Raji (cell line): ENCODE measurements at regions not wholly inside any gene's neighbourhood (a gene's known extent, or its start where the extent isn't known, plus 50 kb on each side); places are given as distances from the start of the nearest gene placed in this dataset.

Experiments
- POLR2A ChIP-seq: IDR thresholded peaks from 2 replicates; pipeline ENCODE4 v1.6.1; 2011; ENCODE audit warnings: low read depth, low read length, control low read depth; ENCODE audit not compliant: insufficient read depth

DNA sequence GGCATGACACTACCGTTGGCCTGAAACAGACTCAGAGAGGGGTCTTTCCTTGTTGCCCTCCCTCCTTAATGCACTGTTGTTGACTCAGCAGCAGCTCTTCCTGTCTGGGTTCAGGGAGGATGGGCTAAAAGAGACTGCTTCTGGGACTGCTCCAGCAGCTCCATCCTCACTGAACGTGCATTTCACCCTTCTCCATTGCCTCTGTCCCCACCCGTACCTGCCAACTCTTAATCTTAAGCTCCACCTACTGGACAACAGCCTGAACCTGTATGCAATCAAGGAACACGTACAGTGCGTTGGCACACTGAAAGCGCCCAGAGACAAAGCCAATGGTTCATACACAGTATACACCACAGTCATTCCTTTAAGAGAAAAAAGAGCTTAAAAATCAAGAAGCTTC is 230.8 kb upstream of the RAB6C start:
- TF ChIP-seq POLR2A = no peak

DNA sequence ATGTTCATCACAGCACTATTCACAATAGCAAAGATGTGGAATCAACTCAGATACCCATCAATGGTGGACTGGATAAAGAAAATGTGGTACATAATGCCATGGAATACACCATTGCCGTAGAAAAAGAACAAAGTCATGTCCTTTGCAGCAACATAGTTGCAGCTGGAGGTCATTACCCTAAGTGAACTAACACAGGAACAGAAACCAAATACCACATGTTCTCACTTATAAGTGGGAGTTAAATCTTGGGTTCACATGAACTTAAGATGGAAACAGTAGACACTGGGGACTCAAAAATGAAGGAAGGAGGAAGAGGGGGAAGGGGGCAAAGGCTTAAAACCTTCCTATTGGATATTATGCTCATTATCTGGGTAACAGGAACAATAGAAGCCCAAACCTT is 228.1 kb upstream of the RAB6C start:
- TF ChIP-seq POLR2A = no peak

DNA sequence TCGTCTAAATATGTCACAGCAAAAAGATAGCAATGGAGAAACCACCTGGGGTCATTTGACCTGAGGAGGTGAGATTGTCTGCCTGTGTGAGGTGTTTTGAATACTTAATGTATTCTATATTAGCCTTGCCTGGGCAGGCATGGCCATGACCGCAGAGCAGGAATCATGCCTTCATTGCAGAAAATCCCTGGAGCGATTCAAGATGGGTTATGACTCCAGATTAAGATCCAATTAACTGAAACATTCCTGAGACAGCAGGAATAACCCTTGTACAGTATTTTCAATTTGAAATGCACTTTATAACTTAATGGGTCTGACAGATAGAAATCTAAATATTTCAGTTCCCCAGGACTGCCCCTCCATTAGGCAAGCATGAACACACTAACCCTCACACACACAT is 227.3 kb upstream of the RAB6C start:
- TF ChIP-seq POLR2A = no peak

DNA sequence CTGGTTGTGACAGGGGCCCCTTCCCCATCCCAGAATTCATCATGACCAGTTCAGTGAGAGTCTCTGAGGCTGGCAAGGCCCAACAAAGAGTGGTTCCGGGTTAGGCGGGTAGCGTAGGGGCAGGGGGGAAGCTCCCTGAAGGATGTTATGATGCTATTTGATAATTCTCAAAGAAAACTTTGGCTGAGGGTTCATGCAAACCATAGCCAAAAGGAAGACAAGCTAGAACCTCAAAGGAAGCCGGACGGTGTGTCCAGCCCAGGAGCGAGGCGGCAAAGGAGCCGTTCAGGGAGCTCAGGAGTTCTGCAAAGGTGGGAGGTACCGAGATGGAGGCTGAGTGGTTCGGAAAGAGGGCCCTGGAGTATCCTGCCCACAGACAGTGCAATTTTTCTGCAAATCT is 226.8 kb upstream of the RAB6C start:
- TF ChIP-seq POLR2A = no peak

DNA sequence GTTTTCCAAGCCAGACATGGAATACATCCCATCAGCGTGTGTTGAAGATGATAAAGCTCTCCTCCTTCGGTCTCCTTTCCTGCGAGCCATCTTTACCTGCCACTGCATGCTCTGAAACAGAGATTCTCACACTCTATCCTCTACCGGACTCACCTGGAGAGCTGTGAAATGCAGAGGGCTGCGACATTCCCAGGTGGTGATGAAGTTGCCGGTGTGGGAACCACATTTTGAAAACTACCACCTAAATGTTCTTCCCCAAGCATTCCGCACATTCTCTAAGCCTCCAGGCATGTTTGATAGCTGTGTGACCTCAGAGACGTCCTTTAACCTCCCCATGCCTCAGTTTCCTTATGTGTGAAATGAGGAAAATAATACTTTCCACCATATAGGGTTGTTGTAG is 226.2 kb upstream of the RAB6C start:
- TF ChIP-seq POLR2A = no peak

DNA sequence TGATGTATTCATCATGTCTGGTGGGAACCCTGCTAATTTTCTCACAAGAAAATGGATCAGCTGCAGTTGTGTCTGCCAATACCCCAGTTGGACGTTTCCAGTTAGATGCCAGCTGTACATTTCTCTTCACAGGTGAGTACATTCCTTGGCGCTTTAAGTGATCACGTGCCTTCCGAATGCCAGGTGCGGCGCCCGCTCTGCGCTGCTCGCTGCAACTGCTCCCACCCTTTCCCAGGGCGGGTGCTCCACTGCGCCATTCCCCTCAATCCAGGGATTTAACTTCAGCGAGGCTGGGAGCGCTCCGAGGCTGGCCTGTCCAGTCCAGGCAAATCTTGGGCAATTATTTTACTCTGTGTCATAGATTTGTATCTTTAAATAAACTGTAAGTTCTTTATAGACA is 225.0 kb upstream of the RAB6C start:
- no peak for TF ChIP-seq POLR2A

DNA sequence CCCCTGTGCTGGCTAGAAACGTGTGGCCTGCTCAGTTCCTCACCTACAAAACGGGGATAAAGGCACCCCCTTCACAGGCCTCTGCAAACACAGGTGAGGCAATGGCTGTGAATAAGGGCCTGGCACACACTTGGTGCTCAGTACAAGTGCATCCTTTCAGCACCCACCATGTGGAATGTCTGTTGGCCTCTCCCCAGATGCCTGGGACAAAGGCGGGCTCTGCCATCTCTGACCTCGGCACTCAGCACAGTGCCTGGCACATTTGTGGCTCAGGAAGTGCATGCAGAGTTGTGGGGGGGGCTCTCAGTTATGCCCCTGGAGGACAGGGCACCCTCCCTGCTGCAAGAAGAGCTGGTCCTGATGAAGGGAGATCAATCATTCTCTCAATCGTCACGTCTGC is 224.6 kb upstream of the RAB6C start:
- TF ChIP-seq POLR2A = no peak

DNA sequence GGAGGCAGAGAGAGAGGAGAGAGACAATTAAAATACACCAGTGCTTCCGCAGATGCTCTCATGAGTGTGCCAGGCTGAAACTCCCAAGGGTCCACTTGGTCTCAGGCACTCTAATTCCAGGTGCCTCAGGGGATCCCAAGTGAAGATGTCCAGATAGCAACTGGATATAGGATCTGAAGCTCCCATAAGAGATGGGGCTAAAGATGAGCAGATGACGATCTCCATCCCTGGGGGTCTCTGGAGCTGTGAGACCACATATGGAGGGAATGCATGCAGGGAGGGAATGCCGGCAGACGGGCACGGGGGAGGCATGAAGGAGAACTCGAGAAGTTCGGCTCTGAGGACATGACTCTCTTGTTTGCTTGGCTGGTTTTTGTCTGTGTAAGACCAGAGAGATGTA is 223.7 kb upstream of the RAB6C start:
- TF ChIP-seq POLR2A = no peak

DNA sequence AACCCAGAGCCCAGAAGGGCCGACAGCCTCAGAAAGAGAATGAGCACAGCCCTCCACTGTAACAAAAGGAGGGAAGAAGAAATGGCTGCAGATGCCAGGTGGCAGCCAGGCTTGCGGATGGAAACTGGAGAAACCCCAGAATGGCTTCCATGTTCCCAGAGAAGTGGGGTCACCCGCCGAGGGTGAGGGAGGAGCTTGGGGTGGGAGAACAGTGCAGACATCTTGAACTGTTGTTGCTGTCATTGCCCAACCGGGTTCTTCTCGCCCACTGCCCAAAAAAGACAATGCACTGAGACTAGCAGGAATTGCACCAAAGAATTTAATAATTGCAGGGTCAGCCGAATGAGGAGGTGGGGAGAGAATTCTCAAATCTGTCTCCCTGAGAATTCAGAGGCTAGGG is 223.2 kb upstream of the RAB6C start:
- TF ChIP-seq POLR2A = no peak

DNA sequence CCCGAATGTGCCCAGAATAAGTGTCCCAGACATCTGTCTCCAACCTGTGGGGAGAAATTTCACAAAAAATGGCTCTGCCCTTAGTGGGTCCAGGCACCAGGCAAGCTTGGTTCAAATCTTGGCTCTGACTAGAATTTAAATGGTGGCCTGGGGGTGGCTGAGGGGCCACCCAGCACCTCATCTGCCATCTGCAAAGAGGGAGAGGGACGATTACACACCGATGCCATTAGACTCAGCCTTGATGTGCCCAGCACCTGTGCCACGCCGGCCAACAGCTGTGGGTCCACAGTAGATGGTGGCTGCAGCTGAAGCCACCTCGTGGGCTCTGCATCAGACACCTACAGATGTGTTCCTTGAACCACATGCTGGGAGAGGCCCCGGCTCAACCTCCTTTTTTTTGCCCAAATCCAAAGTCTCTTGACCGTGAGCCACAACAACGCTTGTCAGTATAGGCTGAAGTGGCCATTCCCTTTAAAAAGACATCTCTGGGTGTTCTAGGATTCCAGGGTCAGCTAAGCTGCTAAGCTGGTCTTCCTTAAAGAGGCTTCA is 222.0 kb upstream of the RAB6C start:
- TF ChIP-seq POLR2A = no peak

DNA sequence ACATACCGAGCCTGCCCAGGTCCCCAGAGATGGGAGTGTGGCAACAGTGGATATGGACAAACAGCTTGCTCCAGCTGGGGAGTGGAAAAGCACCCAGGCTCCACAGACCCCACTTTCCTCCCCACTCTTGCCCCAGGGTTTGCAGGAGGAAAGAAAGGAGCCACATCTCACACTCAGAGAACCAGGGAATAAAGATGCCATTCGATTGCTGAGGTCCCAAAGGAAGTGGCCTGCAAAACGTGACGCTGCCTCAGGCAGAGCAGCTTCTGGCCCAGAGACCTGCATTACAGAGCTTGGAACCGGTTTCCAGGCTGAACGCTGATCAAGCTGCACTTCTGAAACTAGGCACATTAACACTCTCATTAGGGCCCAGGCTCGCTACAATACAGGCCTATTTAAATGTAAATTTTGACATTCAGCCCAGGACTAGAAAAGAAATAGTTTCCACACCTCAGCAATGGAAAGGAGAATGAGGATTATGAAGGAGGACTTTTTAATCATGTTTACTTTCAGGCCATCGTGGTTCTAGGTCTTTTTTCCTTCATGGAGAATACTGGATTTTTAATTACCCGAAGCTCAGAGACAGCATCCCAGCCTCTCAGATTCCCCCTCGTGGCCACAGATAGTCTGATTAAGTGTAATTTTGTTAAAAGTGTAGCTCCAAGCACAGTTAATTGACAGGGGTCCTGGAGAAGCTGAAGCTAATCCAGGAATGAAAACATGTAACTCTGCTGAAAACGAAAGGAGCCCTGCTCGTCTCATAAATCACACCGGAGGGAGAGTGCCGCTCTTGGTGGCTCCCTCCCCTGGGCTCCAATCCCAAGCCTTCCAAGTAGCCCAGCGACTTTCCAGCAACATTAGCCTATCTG is 221.3 kb upstream of the RAB6C start:
- TF ChIP-seq POLR2A = no peak

DNA sequence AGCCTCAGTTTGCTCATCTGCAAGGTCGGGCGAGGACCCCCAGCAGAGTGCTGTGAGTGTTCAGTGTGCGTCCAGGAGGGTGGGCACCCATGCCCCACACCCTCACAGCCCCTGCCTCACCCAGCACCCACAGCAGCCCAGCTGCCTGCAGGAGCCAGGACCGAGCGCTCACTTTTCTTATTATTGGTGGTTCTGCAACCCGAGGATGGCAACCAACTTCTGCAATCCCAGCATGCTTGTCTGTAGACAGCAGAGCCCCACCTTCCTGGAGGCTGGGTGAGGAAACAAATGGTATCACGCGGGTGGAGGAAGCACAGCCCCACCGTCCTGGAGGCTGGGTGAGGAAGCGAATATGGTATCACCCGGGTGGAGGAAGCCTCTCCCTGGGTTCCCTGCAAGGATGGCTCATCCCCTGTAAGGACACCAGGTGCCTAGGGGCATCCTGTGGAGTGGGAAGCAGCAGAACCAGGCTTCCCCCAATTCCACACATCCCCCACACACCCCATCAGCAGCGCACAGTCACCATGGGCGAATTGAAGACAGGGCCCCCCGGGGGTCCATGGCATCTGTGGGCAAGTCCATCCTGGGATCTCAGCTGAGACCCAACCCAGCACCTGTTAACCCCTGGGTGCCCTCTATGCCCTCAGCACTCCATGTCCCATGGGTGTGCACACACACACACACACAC is 220.5 kb upstream of the RAB6C start:
- TF ChIP-seq POLR2A = no peak

DNA sequence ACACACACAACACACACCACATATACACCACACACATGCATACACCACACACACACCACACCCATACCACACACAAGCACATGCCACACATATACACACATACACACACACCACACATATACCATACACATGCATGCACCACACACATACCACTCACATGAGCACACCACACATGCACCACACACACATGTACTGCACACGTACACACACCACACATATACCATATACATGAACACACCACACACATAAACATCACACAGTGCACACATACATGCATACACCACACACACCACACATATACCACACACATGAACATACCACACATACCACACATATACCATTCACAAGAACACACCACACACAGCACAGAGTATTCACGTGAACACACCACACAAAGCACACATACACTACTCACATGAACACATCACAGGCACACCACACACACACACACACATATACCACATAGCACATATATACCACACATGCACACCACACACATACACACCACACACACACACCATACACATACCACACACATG is 219.9 kb upstream of the RAB6C start:
- TF ChIP-seq POLR2A = no peak

DNA sequence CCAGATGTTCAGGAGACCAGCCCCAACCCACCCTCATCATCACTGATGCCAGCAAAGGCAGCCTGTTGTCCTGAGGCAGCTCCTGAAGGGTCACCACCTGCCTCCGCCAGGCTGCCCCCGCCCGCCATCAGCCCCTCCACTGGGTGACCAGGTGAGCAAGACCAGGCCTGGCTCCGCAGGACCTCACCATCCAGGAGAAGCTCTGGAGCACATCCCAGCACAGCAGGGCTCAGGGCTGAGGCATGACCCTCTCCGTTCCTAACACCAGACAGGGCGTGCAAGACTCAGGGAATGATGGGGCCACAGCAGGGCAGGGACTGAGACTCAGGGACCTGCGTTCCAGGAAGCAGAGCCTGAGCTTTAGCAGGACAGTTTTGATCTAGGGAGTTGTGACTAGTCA is 218.8 kb upstream of the RAB6C start:
- TF ChIP-seq POLR2A = no peak

DNA sequence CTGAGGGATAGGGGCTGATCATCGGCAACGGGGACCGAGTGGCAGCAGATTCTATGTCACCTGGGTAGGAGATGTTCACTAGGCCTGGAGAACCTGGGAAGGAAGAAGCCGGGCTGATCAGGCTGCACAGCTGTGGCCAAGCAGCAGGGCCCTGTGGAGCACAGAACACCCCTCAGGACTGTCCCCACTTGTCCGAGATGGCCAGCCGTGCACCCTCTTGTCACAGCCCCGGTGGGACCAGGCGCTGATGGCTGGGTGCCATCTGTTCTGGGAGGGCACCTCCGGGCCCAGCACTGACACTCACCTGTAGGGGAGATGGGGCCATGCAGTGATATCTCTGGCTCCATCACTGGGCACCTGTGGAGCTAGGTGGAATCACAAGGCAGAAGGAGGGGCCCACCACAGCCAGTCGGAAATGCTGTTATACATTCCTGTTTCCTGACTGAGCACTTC is 217.9 kb upstream of the RAB6C start:
- TF ChIP-seq POLR2A = no peak

DNA sequence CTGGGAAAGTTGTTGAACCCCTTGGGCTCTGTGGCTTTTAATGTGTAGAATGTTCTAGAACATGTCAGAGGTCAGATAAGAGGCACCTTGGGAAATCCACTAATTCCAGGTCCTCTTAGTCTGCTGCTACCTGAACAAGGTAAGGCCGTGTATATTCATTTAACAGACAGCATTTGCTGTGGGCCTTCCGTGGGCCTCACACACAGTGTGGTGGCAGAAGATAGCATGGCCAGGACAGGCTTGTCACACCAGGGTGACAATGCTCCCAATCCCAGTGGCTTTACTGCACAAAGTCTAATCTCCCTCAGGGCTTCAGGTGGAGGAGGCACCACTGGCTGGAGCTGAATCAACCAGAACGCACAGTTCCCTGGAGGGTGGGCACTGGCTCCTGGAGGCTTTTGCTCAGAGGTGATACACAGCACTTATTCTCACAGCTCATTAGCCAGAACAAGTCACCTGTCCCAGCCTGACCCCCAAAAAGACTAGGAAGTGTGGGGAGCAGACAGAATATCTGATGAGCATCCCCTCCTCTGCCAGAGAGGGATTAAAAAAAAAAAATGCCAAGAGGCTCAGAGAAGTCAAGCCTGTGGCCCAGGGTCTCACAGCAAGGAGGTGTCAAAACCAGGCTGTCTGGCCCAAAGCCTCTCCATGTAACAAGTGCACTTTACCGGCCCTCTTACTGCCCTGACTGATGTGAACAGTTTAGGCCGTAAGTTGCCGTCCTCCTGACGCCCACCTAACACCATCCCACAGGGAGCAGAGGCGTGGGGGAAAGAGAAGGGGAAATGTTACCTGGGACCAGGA is 216.9 kb upstream of the RAB6C start:
- no peak for TF ChIP-seq POLR2A
